ENCODE measurements at regions not wholly inside any gene's neighbourhood (a gene's known extent, or its start where the extent isn't known, plus 50 kb on each side); places are given as distances from the start of the nearest gene placed in this dataset.

GRCh38 chr17:53907435-53907834 is 84.7 kb downstream of the KIF2B start:
- no peak for DNase-seq (ENCODE audit: low spot score)
- no peak for TF ChIP-seq CTCF (IDR thresholded peaks at IDR 0.05)
- no peak for TF ChIP-seq POLR2A (IDR thresholded peaks at IDR 0.05)
- TF ChIP-seq POLR2AphosphoS5 (IDR thresholded peaks at IDR 0.05) = no peak
- 72% methylated on average over 1 of the region's 1 CpG for WGBS
- Histone ChIP-seq H3K4me1 (replicated peaks) (no peaks in the 10 kb centered on the region), H3K27ac (no peak overlapping the region), H3K27me3 (replicated peaks; ENCODE audit: insufficient read depth) (no peaks in the 10 kb centered on the region), H3K36me3 (no peaks in the 10 kb centered on the region), H3K9me3 (no peaks in the 10 kb centered on the region), H3K4me3 (no peak overlapping the region)
- intact Hi-C loops (cut with DNase I) = no loop called here

GRCh38 chr17:53909802-53910201 is 87.1 kb downstream of the KIF2B start:
- TF ChIP-seq CTCF (IDR thresholded peaks at IDR 0.05) (no peak), POLR2A (IDR thresholded peaks at IDR 0.05) (no peak), POLR2AphosphoS5 (IDR thresholded peaks at IDR 0.05) (no peak)
- H3K4me1 ChIP-seq (replicated peaks) = no peaks in the 10 kb centered on the region
- H3K27ac ChIP-seq = no peak overlapping the region
- 98% methylated on average over 3 of the region's 3 CpGs for WGBS
- DNase-seq (ENCODE audit: low spot score) = no peak
- H3K4me3 ChIP-seq = no peak overlapping the region
- H3K27me3 ChIP-seq (replicated peaks; ENCODE audit: insufficient read depth) = no peaks in the 10 kb centered on the region
- no peaks in the 10 kb centered on the region for H3K36me3 ChIP-seq
- intact Hi-C loops (cut with DNase I) = no loop called here
- no peaks in the 10 kb centered on the region for H3K9me3 ChIP-seq

GRCh38 chr17:53912117-53912516 is 89.4 kb downstream of the KIF2B start:
- Histone ChIP-seq H3K9me3 (no peaks in the 10 kb centered on the region), H3K27ac (no peak overlapping the region), H3K4me1 (replicated peaks) (no peaks in the 10 kb centered on the region), H3K36me3 (no peaks in the 10 kb centered on the region), H3K27me3 (replicated peaks; ENCODE audit: insufficient read depth) (no peaks in the 10 kb centered on the region), H3K4me3 (no peak overlapping the region)
- no peak for TF ChIP-seq POLR2A (IDR thresholded peaks at IDR 0.05)
- TF ChIP-seq POLR2AphosphoS5 (IDR thresholded peaks at IDR 0.05) = no peak
- no peak for TF ChIP-seq CTCF (IDR thresholded peaks at IDR 0.05)
- no peak for DNase-seq (ENCODE audit: low spot score)
- WGBS = 66% methylated on average over 1 of the region's 1 CpG
- intact Hi-C loops (cut with DNase I) = no loop called here

- Histone ChIP-seq H3K27ac (no peak overlapping the region), H3K4me3 (no peak overlapping the region), H3K9me3 (no peaks in the 10 kb centered on the region), H3K27me3 (replicated peaks; ENCODE audit: insufficient read depth) (no peaks in the 10 kb centered on the region), H3K36me3 (no peaks in the 10 kb centered on the region), H3K4me1 (replicated peaks) (no peaks in the 10 kb centered on the region)
- TF ChIP-seq POLR2A (IDR thresholded peaks at IDR 0.05) (no peak), POLR2AphosphoS5 (IDR thresholded peaks at IDR 0.05) (no peak), CTCF (IDR thresholded peaks at IDR 0.05) (no peak)
- no peak for DNase-seq (ENCODE audit: low spot score)
- WGBS = 25% methylated on average over 1 of the region's 1 CpG
- intact Hi-C loops (cut with DNase I) = no loop called here
These were observed 96.6 kb downstream of the KIF2B start for GRCh38 chr17:53919356-53919755.

GRCh38 chr17:53924530-53925455 is 102.1 kb downstream of the KIF2B start:
- Histone ChIP-seq H3K4me1 (replicated peaks) (no peaks in the 10 kb centered on the region), H3K4me3 (no peak overlapping the region), H3K36me3 (no peaks in the 10 kb centered on the region), H3K27ac (no peak overlapping the region), H3K9me3 (no peaks in the 10 kb centered on the region), H3K27me3 (replicated peaks; ENCODE audit: insufficient read depth) (no peaks in the 10 kb centered on the region)
- 44% methylated on average over 4 of the region's 4 CpGs for WGBS
- intact Hi-C loops (cut with DNase I) = no loop called here
- no peak for DNase-seq (ENCODE audit: low spot score)
- TF ChIP-seq POLR2AphosphoS5 (IDR thresholded peaks at IDR 0.05) (no peak), POLR2A (IDR thresholded peaks at IDR 0.05) (no peak), CTCF (IDR thresholded peaks at IDR 0.05) (no peak)

Measured in prostate gland (tissue), 2 donors.